PC-3 (cell line): ENCODE measurements at regions not wholly inside any gene's neighbourhood (a gene's known extent, or its start where the extent isn't known, plus 50 kb on each side); places are given as distances from the start of the nearest gene placed in this dataset.
A peak's percentile ranks its signal among the peaks of the same experiment; 100 is the strongest.

ENCODE experiments used
- ATAC-seq: fragments of 200-7000 bp; cut with Tn5 transposase; 2 replicates; pipeline ENCODE4 v1.9.1; 2020; ENCODE audit warnings: mild to moderate bottlenecking, moderate library complexity
- BruUV-seq: library from RNA; stranded (reverse); fragments of 400-500 nt; replicated peaks from 2 replicates; lab custom pipeline; 2021; lab: Mats Ljungman, UMichigan
- CTCF ChIA-PET: fragments of 300-600 bp; sonication (Branson Sonifier 250); formaldehyde crosslinking; loops from one replicate; lab custom pipeline; 2022; ENCODE audit warnings: antibody characterized with exemption; lab: Charles Lee
- POLR2A ChIA-PET: fragments of 300-600 bp; sonication (Branson Sonifier 250); formaldehyde crosslinking; loops from one replicate; lab custom pipeline; 2022; ENCODE audit warnings: antibody characterized with exemption; ENCODE audit not compliant: unreplicated experiment; lab: Charles Lee
- DNase-seq: peaks from one replicate; pipeline ENCODE4 v3.0.0-alpha.2; 2015
- H2AFZ ChIP-seq: fragments of 300-600 bp; sonication (generic); 2 replicates; pipeline ENCODE4 v1.6.0; 2016; ENCODE audit warnings: antibody characterized with exemption, low read length
- H3F3A ChIP-seq: fragments of 300-600 bp; sonication (generic); one replicate; pipeline ENCODE4 v1.6.0; 2017; ENCODE audit warnings: antibody characterized with exemption, low read length, control low read depth, mild to moderate bottlenecking; ENCODE audit not compliant: unreplicated experiment
- H3K27ac ChIP-seq: fragments of 300-600 bp; sonication (generic); 2 replicates; pipeline ENCODE4 v1.5.1; 2016; ENCODE audit warnings: mild to moderate bottlenecking, low read length
- H3K27me3 ChIP-seq: fragments of 300-600 bp; sonication (generic); 2 replicates; pipeline ENCODE4 v1.6.1; 2016; ENCODE audit warnings: low read length, mixed read lengths
- H3K36me3 ChIP-seq: fragments of 300-600 bp; sonication (generic); 2 replicates; pipeline ENCODE4 v1.6.1; 2016; ENCODE audit warnings: low read depth, mixed run types, low read length, mixed read lengths
- H3K4me1 ChIP-seq: fragments of 300-600 bp; sonication (generic); 2 replicates; pipeline ENCODE4 v1.5.1; 2016; ENCODE audit warnings: low read length; ENCODE audit not compliant: insufficient read depth
- H3K4me2 ChIP-seq: fragments of 300-600 bp; sonication (generic); 2 replicates; pipeline ENCODE4 v1.6.0; 2016; ENCODE audit warnings: low read length
- H3K4me3 ChIP-seq: fragments of 300-600 bp; sonication (generic); 2 replicates; pipeline ENCODE4 v1.5.1; 2016; ENCODE audit warnings: mild to moderate bottlenecking, low read length, mixed read lengths
- H3K79me2 ChIP-seq: fragments of 300-600 bp; sonication (generic); 2 replicates; pipeline ENCODE4 v1.6.1; 2017; ENCODE audit warnings: low read length, mixed read lengths
- H3K9ac ChIP-seq: fragments of 300-600 bp; sonication (generic); 2 replicates; pipeline ENCODE4 v1.6.0; 2016; ENCODE audit warnings: mild to moderate bottlenecking, low read length
- H3K9me2 ChIP-seq: fragments of 300-600 bp; sonication (generic); replicated peaks from 2 replicates; pipeline ENCODE4 v1.6.1; 2016; ENCODE audit warnings: mixed run types, low read length, mixed read lengths
- H3K9me3 ChIP-seq: fragments of 300-600 bp; sonication (generic); 2 replicates; pipeline ENCODE4 v1.6.1; 2016; ENCODE audit warnings: low read length, mixed read lengths
- H4K20me1 ChIP-seq: fragments of 300-600 bp; sonication (generic); 2 replicates; pipeline ENCODE4 v1.6.1; 2016; ENCODE audit warnings: low read length, mixed read lengths
- CTCF ChIP-seq: fragments of 300-600 bp; sonication (generic); conservative IDR thresholded peaks from 2 replicates; pipeline ENCODE4 v1.5.1; 2017; ENCODE audit warnings: antibody characterized with exemption, low read depth, mild to moderate bottlenecking, low read length
- EZH2 ChIP-seq: fragments of 300-600 bp; sonication (generic); IDR thresholded peaks from one replicate; pipeline ENCODE4 v1.6.1; 2017; ENCODE audit warnings: antibody characterized with exemption, mild to moderate bottlenecking, low read length; ENCODE audit not compliant: unreplicated experiment
- EZH2phosphoT487 ChIP-seq: fragments of 300-600 bp; sonication (generic); IDR thresholded peaks from 2 replicates; pipeline ENCODE4 v1.6.1; 2018; ENCODE audit warnings: mild to moderate bottlenecking, antibody characterized with exemption, low read length, borderline replicate concordance
- intact Hi-C: fragments of 100-400 bp; cut with micrococcal nuclease; formaldehyde crosslinking; loops from 2 replicates; pipeline ENCODE4 v1.9.0; 2023

GRCh38 chr1:79322511-79323027 lies 316.0 kb upstream of the ADGRL4 start:
- ChIA-PET POLR2A (no interaction called here), CTCF (interaction anchor here (0.6 to 1.3 kb wide), 3 partner anchors 29 to 483 kb away, joined by 3 to 5 read pairs (median 3); no protein-coding TSS in a partner anchor)
- no peaks in the 10 kb centered on the region for H3F3A ChIP-seq
- TF ChIP-seq EZH2phosphoT487 (no peak), CTCF (no peak; the same call in 1 of the 2 replicates), EZH2 (no peak)
- H3K9ac ChIP-seq: peak overlapping the region; percentile 29; the same call in 1 of the 2 replicates
- H3K4me2 ChIP-seq: peak overlapping the region; percentile 28
- H3K36me3 ChIP-seq: no peaks in the 10 kb centered on the region
- H3K9me3 ChIP-seq: no peaks in the 10 kb centered on the region
- no peak overlapping the region; the same call in 1 of the 2 replicates for H3K4me3 ChIP-seq
- no peaks in the 10 kb centered on the region for H3K27me3 ChIP-seq
- peak; percentile 24 for DNase-seq
- H3K27ac ChIP-seq: peak overlapping the region; percentile 75
- no peak overlapping the region for H2AFZ ChIP-seq
- BruUV-seq: no TSS peak
- H3K79me2 ChIP-seq: no peaks in the 10 kb centered on the region
- peak; percentile 23; the same call in 1 of the 2 replicates for ATAC-seq
- no peaks in the 10 kb centered on the region for H4K20me1 ChIP-seq
- intact Hi-C loops: loop anchor here (2.0 kb wide), 1 partner anchor 66 kb away; no protein-coding TSS in a partner anchor
- peaks cover 20% of the 10 kb centered on the region for H3K4me1 ChIP-seq
- no peaks in the 10 kb centered on the region for H3K9me2 ChIP-seq

- Histone ChIP-seq H3K4me2 (no peak overlapping the region), H3K9ac (no peak overlapping the region), H2AFZ (no peak overlapping the region), H3K4me1 (no peaks in the 10 kb centered on the region), H3K36me3 (no peaks in the 10 kb centered on the region), H3K27ac (no peak overlapping the region), H3K9me3 (no peaks in the 10 kb centered on the region), H4K20me1 (no peaks in the 10 kb centered on the region), H3K4me3 (no peak overlapping the region), H3K27me3 (no peaks in the 10 kb centered on the region), H3K79me2 (no peaks in the 10 kb centered on the region), H3K9me2 (no peaks in the 10 kb centered on the region), H3F3A (no peaks in the 10 kb centered on the region)
- ChIA-PET POLR2A (no interaction called here), CTCF (no interaction called here)
- ATAC-seq (no peak), DNase-seq (no peak)
- intact Hi-C loops: no loop called here
- no TSS peak for BruUV-seq
- TF ChIP-seq CTCF: no peak
These were observed 305.9 kb upstream of the ADGRL4 start for GRCh38 chr1:79312438-79312837.

GRCh38 chr1:79310609-79311008 lies 304.1 kb upstream of the ADGRL4 start:
- Histone ChIP-seq H2AFZ (no peak overlapping the region), H3K79me2 (no peaks in the 10 kb centered on the region), H3K4me1 (no peaks in the 10 kb centered on the region), H3K27me3 (no peaks in the 10 kb centered on the region), H3F3A (no peaks in the 10 kb centered on the region), H4K20me1 (no peaks in the 10 kb centered on the region), H3K36me3 (no peaks in the 10 kb centered on the region), H3K4me3 (no peak overlapping the region), H3K9me2 (no peaks in the 10 kb centered on the region), H3K27ac (no peak overlapping the region), H3K9me3 (no peaks in the 10 kb centered on the region), H3K4me2 (no peak overlapping the region), H3K9ac (no peak overlapping the region)
- ChIA-PET POLR2A (no interaction called here), CTCF (no interaction called here)
- TF ChIP-seq CTCF: no peak
- no peak for TF ChIP-seq EZH2
- TF ChIP-seq EZH2phosphoT487: no peak
- ATAC-seq: no peak
- DNase-seq: no peak
- intact Hi-C loops: no loop called here
- BruUV-seq: no TSS peak
